ENCODE measurements at regions not wholly inside any gene's neighbourhood (a gene's known extent, or its start where the extent isn't known, plus 50 kb on each side); places are given as distances from the start of the nearest gene placed in this dataset.

DNA sequence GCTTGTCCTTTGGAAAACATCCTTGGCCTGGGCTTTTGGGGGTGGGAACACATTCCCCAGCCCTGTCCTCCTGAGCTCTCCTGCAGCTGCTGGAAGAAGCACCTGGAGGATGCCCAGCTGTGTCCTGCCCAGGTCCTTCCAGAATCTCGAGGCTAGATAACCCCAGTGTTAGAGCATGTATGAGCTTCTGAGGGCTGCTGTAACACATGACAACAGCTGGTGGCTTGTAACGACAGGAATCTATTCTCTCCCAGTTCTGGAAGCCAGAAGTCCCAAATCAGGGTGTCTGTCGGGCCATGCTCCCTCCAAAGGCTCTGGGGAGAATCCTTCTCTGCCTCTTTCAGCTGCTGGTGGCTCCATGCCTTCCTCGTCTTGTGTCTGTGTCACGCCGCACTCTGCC, 403.6 kb upstream of the C2CD4B start:
- dilution Hi-C loops (cut with MboI; ENCODE audit: extremely low pct_ligation_motif_present, low sequenced_read_pairs) = no loop called here
- no peak overlapping the region for H2AFZ ChIP-seq (ENCODE audit: control insufficient read depth, low read length)

DNA sequence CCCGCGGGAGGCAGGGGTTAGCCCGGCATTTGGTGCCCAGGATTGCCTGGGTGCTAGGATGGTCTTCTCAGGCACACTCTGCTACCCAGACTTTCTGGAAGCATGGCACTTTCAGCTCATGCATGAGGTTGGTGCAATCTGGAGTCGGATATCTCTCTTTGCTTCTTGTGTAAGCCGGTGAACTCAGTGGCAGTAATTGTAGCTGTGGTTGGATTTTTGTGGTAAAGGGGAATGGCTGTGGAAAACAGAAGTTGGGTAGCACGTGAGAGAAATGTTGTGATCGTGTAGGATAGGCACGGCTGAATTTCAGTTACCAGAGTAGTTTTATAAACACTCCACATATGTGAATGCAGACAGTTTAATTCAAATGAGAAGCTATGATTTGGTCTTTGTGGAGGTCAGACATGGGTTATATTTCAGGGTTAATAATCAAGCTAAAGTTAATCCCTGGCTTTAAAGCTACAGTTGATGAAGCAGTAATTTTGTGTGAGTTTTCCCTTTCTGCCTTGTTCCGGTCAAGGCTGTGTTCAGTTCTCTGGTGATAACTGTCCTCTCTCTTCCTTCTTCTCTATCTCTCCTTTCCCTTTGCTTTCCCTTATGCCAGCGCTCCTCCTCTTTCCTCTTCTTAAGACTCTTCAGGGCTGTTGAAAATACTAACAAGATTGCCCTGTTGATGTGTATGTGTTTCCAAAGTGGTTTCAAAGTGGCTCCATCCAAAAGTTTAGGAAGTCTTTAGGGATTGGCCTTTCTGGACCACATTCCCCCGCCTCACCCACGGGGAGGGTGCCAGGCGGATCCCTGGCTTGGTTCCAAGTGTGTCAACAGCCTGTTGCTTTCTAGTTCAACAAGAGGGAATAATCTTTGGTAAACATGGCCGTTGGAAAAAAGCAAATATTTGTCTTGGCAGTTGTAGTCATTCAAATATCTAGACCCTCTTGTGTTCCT, 404.6 kb upstream of the C2CD4B start:
- H4K20me1 ChIP-seq (ENCODE audit: control insufficient read depth, extremely low read depth, insufficient read depth, low read length) = no peaks in the 10 kb centered on the region
- H3K27me3 ChIP-seq (ENCODE audit: control insufficient read depth, extremely low read depth, insufficient read depth, low read length) = no peaks in the 10 kb centered on the region
- H3K9me3 ChIP-seq (ENCODE audit: control insufficient read depth, low read depth, low read length) = no peaks in the 10 kb centered on the region
- H3K4me1 ChIP-seq (ENCODE audit: control insufficient read depth, extremely low read depth, insufficient read depth, low read length) = peaks cover 7% of the 10 kb centered on the region
- H3K9me1 ChIP-seq (ENCODE audit: control insufficient read depth, extremely low read depth, insufficient read depth, low read length) = no peaks in the 10 kb centered on the region
- H3K4me2 ChIP-seq (ENCODE audit: control insufficient read depth, extremely low read depth, insufficient read depth, low read depth, low read length) = no peak overlapping the region
- no peaks in the 10 kb centered on the region for H3K36me3 ChIP-seq (ENCODE audit: control insufficient read depth in 2 of 2, extremely low read depth in 1 of 2, insufficient read depth in 2 of 2, low read length in 2 of 2)
- dilution Hi-C loops (cut with MboI; ENCODE audit: extremely low pct_ligation_motif_present, low sequenced_read_pairs) = no loop called here
- no peak overlapping the region for H3K27ac ChIP-seq (ENCODE audit: control insufficient read depth, insufficient read depth, low read length)
- H3K9ac ChIP-seq (ENCODE audit: control insufficient read depth, extremely low read depth, insufficient read depth, low read length) = no peak overlapping the region
- no peak overlapping the region for H2AFZ ChIP-seq (ENCODE audit: control insufficient read depth, low read length)
- no peak for FAIRE-seq
- H3K79me2 ChIP-seq (ENCODE audit: control insufficient read depth, insufficient read depth, low read length) = no peaks in the 10 kb centered on the region
- DNase-seq (ENCODE audit: low read depth, low spot score) = no peak
- TF ChIP-seq EZH2 (IDR thresholded peaks at IDR 0.05; ENCODE audit: low read length) = no peak
- TF ChIP-seq, protein P1, sequence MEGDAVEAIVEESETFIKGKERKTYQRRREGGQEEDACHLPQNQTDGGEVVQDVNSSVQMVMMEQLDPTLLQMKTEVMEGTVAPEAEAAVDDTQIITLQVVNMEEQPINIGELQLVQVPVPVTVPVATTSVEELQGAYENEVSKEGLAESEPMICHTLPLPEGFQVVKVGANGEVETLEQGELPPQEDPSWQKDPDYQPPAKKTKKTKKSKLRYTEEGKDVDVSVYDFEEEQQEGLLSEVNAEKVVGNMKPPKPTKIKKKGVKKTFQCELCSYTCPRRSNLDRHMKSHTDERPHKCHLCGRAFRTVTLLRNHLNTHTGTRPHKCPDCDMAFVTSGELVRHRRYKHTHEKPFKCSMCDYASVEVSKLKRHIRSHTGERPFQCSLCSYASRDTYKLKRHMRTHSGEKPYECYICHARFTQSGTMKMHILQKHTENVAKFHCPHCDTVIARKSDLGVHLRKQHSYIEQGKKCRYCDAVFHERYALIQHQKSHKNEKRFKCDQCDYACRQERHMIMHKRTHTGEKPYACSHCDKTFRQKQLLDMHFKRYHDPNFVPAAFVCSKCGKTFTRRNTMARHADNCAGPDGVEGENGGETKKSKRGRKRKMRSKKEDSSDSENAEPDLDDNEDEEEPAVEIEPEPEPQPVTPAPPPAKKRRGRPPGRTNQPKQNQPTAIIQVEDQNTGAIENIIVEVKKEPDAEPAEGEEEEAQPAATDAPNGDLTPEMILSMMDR (optimal IDR thresholded peaks at IDR 0.05 in 1 of 3, IDR thresholded peaks at IDR 0.05 in 1 of 3, conservative IDR thresholded peaks at IDR 0.05 in 1 of 3; ENCODE audit: extremely low read depth in 1 of 3, insufficient read depth in 2 of 3, low read length in 3 of 3) = no peak
- H3K4me3 ChIP-seq (ENCODE audit: control insufficient read depth in 2 of 3, extremely low read depth in 1 of 3, insufficient read depth in 2 of 3, low read depth in 1 of 3, low read length in 3 of 3) = no peak overlapping the region

More for the DNA sequence above, 403.6 kb upstream of the C2CD4B start:
- FAIRE-seq (no peak), DNase-seq (ENCODE audit: low read depth, low spot score) (no peak)
- Histone ChIP-seq H3K27ac (ENCODE audit: control insufficient read depth, insufficient read depth, low read length) (no peak overlapping the region), H3K4me1 (ENCODE audit: control insufficient read depth, extremely low read depth, insufficient read depth, low read length) (peaks cover 7% of the 10 kb centered on the region), H3K4me2 (ENCODE audit: control insufficient read depth, extremely low read depth, insufficient read depth, low read depth, low read length) (no peak overlapping the region), H3K36me3 (ENCODE audit: control insufficient read depth in 2 of 2, extremely low read depth in 1 of 2, insufficient read depth in 2 of 2, low read length in 2 of 2) (no peaks in the 10 kb centered on the region), H3K9me1 (ENCODE audit: control insufficient read depth, extremely low read depth, insufficient read depth, low read length) (no peaks in the 10 kb centered on the region), H3K9ac (ENCODE audit: control insufficient read depth, extremely low read depth, insufficient read depth, low read length) (no peak overlapping the region), H4K20me1 (ENCODE audit: control insufficient read depth, extremely low read depth, insufficient read depth, low read length) (no peaks in the 10 kb centered on the region), H3K79me2 (ENCODE audit: control insufficient read depth, insufficient read depth, low read length) (no peaks in the 10 kb centered on the region), H3K27me3 (ENCODE audit: control insufficient read depth, extremely low read depth, insufficient read depth, low read length) (no peaks in the 10 kb centered on the region), H3K4me3 (ENCODE audit: control insufficient read depth in 2 of 3, extremely low read depth in 1 of 3, insufficient read depth in 2 of 3, low read depth in 1 of 3, low read length in 3 of 3) (no peak overlapping the region), H3K9me3 (ENCODE audit: control insufficient read depth, low read depth, low read length) (no peaks in the 10 kb centered on the region)
- TF ChIP-seq, protein P1 (optimal IDR thresholded peaks at IDR 0.05 in 1 of 3, IDR thresholded peaks at IDR 0.05 in 1 of 3, conservative IDR thresholded peaks at IDR 0.05 in 1 of 3; ENCODE audit: extremely low read depth in 1 of 3, insufficient read depth in 2 of 3, low read length in 3 of 3) = no peak
- TF ChIP-seq EZH2 (IDR thresholded peaks at IDR 0.05; ENCODE audit: low read length) = no peak

Data from keratinocyte (primary cell).